ENCODE measurements at regions not wholly inside any gene's neighbourhood (a gene's known extent, or its start where the extent isn't known, plus 50 kb on each side); places are given as distances from the start of the nearest gene placed in this dataset.

DNA sequence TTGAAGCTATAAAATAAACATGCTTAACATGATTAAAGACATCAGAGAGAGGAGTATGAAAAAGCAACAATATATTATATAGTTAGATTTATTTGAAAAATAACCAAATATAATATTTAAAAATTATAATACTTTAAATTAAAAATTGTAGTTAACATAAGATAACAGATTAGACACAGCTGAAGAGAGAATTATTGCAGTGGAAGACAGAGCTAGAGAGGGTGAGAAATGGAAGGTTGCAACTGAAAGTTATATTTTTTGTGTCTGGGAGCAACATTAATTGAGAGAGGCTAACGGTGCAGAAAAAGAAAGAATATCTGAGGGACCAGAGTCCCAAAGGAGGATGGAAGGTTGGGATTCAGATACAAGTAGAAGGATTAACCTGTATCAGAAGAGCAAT lies 548.9 kb upstream of the FZD8 start:
- no peak for DNase-seq

DNA sequence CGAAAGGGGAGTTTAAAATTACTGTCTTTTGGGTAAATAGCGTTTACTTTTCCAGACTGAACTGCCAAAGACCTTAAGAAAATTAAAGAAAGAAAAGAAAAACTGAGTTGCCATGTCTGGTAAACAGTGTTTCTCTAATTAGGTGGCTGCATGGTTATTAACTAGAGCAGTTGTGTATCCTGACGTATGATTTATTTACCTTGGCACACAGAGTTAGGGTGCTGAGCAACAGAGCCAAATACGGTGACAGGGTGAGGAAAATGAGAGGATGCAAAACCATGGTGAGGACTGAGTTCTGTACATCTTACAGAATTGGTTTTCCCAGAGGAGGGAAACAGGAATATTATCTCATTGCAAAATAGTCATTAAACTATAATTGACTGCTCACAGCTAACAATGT lies 546.4 kb upstream of the FZD8 start:
- DNase-seq: no peak

DNA sequence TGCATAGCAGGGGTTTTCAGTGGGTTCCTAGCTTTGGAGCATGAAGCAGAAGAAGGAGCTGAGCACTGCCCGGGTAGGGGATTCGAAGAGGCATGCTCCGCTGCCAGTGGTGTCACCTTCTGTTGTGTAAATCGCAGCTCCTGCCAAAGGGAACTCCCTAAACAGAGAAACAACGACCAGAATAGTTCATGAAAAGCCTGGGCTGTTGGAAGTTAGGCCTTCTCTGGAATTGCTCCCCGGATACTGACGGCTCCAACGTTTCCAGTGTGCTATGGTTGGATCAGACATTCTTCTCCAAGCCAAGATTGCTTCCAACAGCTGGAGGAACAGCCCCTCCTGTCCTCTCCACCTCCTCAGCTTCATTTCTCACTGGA lies 546.0 kb upstream of the FZD8 start:
- DNase-seq: no peak

DNA sequence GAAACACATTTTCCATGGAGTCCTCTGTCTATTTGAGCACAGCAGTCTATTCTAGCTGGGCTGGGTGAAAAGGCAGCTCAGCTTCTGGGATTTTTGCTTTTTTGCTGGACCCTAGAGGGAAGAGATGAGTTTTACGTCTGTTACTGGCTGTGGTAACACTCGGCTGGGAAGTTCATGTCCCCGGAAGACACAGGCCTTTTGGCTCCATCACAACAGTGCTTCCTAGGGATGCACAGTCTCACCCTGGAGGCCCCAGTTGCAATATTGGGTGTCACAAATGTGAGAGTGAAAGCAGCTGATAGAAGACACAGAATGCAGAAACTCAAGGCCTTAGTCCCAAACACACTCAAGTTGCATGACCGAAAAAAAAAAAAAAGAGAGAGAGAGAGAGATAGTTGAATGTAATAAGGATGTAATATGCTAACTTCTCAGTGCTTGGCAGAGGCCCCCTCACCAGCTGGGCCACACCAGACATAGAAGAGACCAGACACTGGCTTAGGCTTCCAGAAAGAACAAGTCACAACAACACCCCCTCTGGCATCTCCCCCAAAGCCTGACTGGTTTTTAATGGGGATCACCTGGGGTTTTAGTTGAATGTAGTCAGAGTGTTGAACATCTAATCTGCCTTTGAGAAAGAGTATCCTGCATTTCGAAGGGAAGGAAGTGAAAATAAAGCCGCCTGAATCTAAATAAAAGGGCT lies 545.4 kb upstream of the FZD8 start:
- DNase-seq: no peak

GRCh38 chr10:36185097-36185496 lies 543.0 kb upstream of the FZD8 start:
- DNase-seq: no peak

GRCh38 chr10:36183726-36184125 lies 541.6 kb upstream of the FZD8 start:
- DNase-seq: no peak

DNA sequence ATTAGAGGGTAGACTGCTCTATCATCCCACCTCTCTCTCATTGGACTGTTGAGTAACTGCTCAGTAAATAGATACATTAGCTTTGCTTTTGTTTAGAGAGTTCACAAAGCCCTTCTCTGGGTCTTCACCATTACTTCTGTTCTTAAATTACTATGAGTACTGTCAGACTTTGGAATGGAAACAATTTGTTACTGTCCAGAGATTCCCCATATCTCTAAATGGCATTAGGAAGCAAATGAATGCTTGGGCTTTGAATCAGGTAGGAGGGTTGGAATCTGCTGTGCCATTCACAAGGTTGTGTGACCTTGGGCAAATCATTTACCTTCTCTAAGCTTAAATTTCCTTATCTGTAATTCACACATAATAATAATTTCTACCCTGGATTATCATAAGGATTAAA lies 541.0 kb upstream of the FZD8 start:
- no peak for DNase-seq

GRCh38 chr10:36182606-36183005 lies 540.5 kb upstream of the FZD8 start:
- DNase-seq: no peak

- DNase-seq: no peak
Measured at GRCh38 chr10:36182179-36182566, 540.1 kb upstream of the FZD8 start.

- no peak for DNase-seq
Measured at GRCh38 chr10:36181426-36182178, 539.5 kb upstream of the FZD8 start.

DNA sequence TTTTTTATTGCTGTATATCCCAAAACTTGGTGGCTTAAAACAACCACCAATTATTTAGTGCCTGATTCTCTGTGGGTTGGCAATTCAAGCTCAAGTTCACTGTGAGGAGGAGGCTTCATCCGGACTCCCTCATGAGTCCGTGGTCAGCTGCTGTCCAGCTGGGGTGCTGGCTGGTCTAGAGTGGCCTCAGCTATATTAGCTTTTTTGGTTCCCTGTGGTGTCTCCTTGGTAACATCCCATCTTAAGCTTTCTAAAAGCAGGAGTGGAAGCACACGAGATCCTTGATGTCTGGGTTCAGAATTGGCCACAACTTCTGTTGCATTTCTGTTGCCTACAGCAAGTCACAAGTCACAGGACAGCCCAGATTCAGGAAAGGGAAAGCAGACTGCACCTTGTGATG lies 536.5 kb upstream of the FZD8 start:
- no peak for DNase-seq

DNA sequence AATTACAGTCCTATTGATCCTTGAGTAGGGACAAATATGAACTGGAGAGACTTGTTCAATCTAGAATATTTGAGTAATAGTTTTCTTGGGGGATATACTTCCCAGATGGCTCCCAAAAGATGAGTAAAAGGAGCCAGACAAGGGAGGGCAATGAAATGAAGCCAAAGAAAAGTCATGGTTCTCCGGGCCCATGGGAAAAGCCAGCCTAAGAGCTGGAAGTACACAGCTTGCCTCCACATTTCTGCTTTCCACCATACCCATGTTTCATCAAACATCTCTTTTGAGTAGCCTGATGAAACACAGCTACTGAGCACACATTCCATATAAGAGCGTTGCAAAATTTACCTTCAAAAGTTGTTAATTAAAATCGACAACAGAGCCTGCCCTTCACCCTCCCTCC lies 535.0 kb upstream of the FZD8 start:
- no peak for DNase-seq

DNA sequence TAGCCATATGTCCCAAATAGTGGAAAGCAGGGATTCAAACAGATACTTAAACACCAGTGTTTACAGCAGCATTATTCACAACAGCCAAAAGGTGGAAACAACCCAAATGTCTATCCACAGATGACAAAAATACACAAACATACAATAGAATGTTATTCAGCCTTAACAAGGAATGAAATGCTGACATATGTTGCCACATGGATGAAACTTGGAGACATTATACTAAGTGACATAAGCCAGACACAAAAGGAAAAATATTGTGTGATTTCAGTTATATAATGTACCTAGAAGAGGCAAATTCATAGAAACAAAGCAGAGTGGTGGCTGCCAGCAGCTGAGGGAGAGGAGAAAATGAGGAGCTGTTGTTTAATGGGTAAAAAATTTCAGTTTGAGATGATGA lies 533.9 kb upstream of the FZD8 start:
- no peak for DNase-seq

DNA sequence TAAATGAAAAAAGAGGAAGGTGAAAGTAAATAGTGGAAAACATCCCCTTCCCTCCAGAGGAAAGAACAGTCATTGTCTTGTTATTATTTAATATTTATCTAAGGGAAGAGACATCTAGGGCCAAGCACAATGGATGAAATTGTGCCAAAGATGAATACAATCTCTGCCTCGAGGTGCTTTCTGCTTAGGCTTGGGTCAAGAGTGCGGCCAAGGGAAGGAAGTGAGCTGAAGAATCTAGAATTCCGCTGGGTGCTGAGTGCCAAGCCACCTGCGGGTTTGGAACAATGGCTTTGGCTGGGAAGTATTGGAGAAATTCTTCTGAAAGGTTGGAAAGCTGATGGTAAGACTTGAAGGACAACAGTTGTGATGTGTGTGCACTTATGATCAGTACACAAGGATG lies 531.3 kb upstream of the FZD8 start:
- no peak for DNase-seq

DNA sequence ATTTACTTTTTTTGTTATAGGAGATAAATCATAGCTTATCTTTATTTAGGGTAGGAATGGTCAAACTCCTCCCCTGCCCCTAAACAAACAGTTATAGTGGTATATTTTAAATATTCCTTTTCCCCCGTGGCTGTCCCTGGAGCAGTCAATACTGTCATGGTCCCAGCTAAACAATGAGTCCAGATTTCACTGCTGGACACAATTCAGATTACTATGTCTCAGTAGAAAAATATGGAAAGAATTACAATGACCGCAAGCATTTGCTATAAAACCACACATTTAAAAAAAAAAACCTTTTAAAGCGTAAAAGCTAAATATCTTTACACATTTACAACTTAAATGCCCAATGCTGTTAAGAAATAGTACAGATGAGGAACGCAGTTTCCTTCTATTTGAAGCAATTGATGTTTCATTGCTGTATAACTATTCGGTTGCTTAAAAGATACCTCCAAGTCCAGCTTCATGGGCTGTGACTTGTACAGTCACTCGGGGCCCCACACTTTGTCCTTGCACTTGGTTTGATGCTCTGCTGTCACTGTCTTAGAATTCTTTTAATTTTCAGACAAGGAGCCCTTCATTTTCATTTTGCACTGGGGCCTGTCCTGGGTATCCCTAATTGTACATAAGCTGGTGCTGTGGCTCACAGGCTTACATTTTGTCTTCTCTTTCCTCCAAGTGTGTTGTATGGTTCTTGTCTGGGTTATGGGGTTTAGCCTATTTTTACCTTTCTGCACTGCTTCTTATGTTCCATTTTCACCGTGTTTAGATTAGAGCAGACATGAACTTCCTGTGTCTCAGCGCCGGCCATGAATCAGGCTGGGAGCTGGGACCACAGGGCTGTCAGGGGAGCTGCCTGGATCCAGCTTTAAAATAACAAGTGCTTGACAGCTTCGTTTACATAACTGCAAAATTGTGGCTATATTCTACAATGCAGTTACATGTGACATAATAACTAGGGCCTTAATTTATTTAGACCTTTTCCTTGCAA lies 530.2 kb upstream of the FZD8 start:
- no peak for DNase-seq

- DNase-seq: no peak
Measured at GRCh38 chr10:36171556-36171952, 529.5 kb upstream of the FZD8 start.

DNA sequence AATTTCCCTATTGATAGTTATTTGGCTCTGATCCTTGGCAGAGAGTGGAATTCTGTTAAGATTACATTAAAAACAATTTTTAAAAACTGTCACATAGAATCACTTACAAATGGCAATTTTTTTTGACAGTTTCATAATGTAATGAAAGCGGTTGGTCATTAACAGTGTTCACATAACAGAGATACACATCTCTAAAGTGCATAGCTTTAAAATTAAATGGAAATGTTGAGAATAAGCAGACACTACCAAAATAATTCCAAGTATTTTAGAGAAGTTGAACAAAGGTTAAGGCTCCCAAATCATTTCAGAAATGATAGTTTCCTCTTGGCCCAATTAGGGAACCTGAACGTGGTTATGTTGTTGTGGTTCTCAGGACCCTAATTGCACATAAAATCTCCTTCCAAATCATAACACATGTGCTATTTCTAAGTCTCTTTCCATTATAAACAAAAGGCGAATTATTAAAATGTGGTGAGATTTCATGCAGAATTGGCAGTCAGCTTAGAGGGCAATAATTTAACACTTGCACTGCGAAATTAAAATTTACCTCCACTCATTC lies 528.9 kb upstream of the FZD8 start:
- DNase-seq: no peak

DNA sequence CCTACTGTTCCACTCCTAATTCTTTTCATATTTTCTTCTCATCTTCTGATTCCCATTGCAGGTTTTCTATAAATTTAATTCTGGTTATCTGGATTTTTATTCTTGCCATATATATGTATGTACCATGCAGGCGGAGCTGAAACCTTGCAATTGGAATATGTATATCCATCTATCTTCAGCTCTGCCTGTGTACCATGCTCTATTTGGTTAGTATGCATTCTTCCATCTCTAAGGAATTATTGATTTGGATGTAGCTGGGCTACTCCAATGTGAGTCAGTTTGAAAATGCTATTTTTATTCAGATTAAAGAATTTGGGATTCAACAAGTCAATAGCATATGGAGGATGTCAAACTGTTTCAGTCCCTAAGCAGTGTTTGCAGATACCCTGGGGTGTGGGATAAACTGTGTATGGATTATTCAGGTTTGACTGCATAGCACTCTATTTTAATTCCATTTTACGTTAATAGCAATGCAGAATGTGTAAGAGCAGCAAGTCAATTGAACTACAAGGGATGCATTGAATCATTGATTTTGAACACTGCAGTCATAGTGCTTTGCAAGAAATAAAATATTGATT lies 528.1 kb upstream of the FZD8 start:
- no peak for DNase-seq

DNA sequence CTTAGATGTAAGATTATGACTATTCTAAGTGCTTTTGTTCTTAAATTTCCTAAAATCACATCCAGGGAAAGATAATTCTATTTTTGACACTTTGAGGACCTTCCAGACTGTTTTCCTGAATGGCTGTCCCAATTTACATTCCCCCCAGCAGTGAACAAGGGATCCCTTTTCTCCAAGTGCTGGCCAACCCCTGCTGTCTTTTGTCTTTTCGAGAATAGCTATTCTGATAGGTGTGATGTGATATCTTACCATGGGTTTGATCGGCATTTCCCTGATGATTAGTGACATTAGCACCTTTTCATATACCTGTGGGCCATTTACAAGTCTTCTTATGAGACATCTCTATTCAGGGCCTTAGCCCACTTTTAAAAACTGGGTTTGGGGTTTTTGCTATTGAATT lies 526.7 kb upstream of the FZD8 start:
- DNase-seq: no peak

GRCh38 chr10:36164556-36165504 lies 522.7 kb upstream of the FZD8 start:
- no peak for DNase-seq

GRCh38 chr10:36163827-36164226 lies 521.7 kb upstream of the FZD8 start:
- no peak for DNase-seq

GRCh38 chr10:36157486-36157885 lies 515.4 kb upstream of the FZD8 start:
- no peak for DNase-seq
